Astrocyte (in vitro differentiated cells and primary cell): ENCODE measurements at regions not wholly inside any gene's neighbourhood (a gene's known extent, or its start where the extent isn't known, plus 50 kb on each side); places are given as distances from the start of the nearest gene placed in this dataset.

Experiments
- EZH2 ChIP-seq: IDR thresholded peaks from 2 replicates; pipeline ENCODE4 v1.6.1; 2012; ENCODE audit warnings: mild to moderate bottlenecking, low read length, inconsistent platforms; ENCODE audit not compliant: insufficient read depth
- TF ChIP-seq, protein P1 (sequence below): IDR thresholded peaks from 2 replicates; pipeline ENCODE4 v1.5.1; 2011; ENCODE audit warnings: low read depth, mild to moderate bottlenecking, inconsistent platforms, low read length, moderate library complexity; ENCODE audit not compliant: insufficient read depth

DNA sequence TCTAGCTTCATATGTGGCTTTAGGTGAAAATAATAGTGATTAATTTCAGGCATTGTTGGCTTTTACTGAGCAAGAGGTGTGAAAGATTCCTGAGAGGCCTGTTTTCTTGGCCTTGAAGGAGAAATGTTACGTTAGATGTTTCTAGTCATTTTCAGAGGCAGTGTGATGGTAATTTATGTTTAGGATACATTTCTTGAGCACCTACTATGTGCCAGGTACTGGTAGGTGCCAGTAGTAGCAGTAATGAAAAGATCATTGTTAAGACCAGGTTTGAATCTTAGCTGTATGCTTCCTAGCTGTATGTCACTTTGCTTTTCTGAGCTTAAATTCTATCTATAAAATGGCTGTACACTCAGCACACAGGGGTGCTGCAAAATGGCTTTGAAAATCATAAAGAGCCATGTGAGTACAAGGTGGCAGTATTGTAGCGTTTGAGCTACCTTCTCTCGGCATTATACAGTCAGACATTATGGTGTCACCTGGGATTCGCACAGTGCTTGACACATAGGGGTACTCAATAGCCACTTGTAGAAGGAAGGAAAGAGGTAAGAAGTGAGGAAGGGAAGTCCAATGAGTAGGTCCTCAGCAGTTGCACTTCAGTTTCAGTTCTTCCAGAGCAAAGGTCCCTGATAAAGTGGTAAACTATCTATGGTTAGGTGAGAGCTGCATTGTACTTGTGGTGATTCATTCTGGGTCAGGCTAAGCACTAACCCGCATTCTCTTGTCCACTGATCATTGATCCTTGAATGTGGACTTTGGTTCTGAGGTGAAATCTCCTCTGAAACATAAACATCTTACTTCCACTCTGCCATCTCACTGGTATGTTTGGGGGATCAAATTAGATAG lies 166.5 kb upstream of the NR3C1 start:
- TF ChIP-seq, protein P1, sequence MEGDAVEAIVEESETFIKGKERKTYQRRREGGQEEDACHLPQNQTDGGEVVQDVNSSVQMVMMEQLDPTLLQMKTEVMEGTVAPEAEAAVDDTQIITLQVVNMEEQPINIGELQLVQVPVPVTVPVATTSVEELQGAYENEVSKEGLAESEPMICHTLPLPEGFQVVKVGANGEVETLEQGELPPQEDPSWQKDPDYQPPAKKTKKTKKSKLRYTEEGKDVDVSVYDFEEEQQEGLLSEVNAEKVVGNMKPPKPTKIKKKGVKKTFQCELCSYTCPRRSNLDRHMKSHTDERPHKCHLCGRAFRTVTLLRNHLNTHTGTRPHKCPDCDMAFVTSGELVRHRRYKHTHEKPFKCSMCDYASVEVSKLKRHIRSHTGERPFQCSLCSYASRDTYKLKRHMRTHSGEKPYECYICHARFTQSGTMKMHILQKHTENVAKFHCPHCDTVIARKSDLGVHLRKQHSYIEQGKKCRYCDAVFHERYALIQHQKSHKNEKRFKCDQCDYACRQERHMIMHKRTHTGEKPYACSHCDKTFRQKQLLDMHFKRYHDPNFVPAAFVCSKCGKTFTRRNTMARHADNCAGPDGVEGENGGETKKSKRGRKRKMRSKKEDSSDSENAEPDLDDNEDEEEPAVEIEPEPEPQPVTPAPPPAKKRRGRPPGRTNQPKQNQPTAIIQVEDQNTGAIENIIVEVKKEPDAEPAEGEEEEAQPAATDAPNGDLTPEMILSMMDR, result no peak
- no peak for TF ChIP-seq EZH2
